NCI-H460 (cell line): ENCODE measurements at regions not wholly inside any gene's neighbourhood (a gene's known extent, or its start where the extent isn't known, plus 50 kb on each side); places are given as distances from the start of the nearest gene placed in this dataset.
"Not testable (repeated sequence)": the region's sequence is repeated elsewhere in the genome, so short reads cannot be mapped to it uniquely, and the experiment has no call there.

ENCODE experiments used
- DNase-seq: peaks from one replicate; pipeline ENCODE4 v3.0.0-alpha.2; 2016; ENCODE audit warnings: low read depth; ENCODE audit errors: extremely low read depth

GRCh38 chr20:17891131-17891530, 77.5 kb downstream of the SNX5 start:
- DNase-seq, result not testable (repeated sequence)

GRCh38 chr20:17890330-17890729, 78.3 kb downstream of the SNX5 start:
- no peak for DNase-seq

- DNase-seq, result no peak
Observed at GRCh38 chr20:17889226-17889625, 79.4 kb downstream of the SNX5 start.

GRCh38 chr20:17888044-17888443, 80.5 kb downstream of the SNX5 start:
- no peak for DNase-seq

- DNase-seq, result no peak
Observed at GRCh38 chr20:17887331-17888030, 81.1 kb downstream of the SNX5 start.

GRCh38 chr20:17885544-17885943, 83.0 kb downstream of the SNX5 start:
- DNase-seq, result no peak

- DNase-seq, result no peak
Observed at GRCh38 chr20:17885076-17885475, 83.5 kb downstream of the SNX5 start.

- DNase-seq, result no peak
Observed at GRCh38 chr20:17884307-17885003, 84.1 kb downstream of the SNX5 start.

- DNase-seq, result no peak
Observed at GRCh38 chr20:17883592-17884306, 84.8 kb downstream of the SNX5 start.

- no peak for DNase-seq
Observed at GRCh38 chr20:17882834-17883591, 85.6 kb downstream of the SNX5 start.

- no peak for DNase-seq
Observed at GRCh38 chr20:17882065-17882833, 86.3 kb downstream of the SNX5 start.

- DNase-seq, result no peak
Observed at GRCh38 chr20:17881741-17882064, 86.9 kb downstream of the SNX5 start.

GRCh38 chr20:17878912-17879602, 89.5 kb downstream of the SNX5 start:
- no peak for DNase-seq

GRCh38 chr20:17878069-17878911, 90.3 kb downstream of the SNX5 start:
- no peak for DNase-seq

GRCh38 chr20:17875981-17876385, 92.6 kb downstream of the SNX5 start:
- no peak for DNase-seq

- no peak for DNase-seq
Observed at GRCh38 chr20:17875106-17875980, 93.3 kb downstream of the SNX5 start.

- DNase-seq, result no peak
Observed at GRCh38 chr20:17874271-17875105, 94.1 kb downstream of the SNX5 start.
